ENCODE measurements at regions not wholly inside any gene's neighbourhood (a gene's known extent, or its start where the extent isn't known, plus 50 kb on each side); places are given as distances from the start of the nearest gene placed in this dataset.

- no peaks in the 10 kb centered on the region for H3K9me3 ChIP-seq (ENCODE audit: insufficient read depth in 2 of 2, low read depth in 1 of 2, low read length in 1 of 2)
- DNase-seq (ENCODE audit: low read depth in 1 of 2, low spot score in 2 of 2) (no peak), FAIRE-seq (no peak)
- TF ChIP-seq ZNF274 (IDR thresholded peaks at IDR 0.05; ENCODE audit: borderline replicate concordance, extremely low read depth, low read length) (no peak), SAP30 (IDR thresholded peaks at IDR 0.05; ENCODE audit: insufficient read depth, insufficient replicate concordance, low read length) (no peak), EGR1 (IDR thresholded peaks at IDR 0.05; ENCODE audit: borderline replicate concordance, low read depth, low read length) (no peak), ATF3 (IDR thresholded peaks at IDR 0.05; ENCODE audit: insufficient read depth, low read depth, low read length) (no peak), SP4 (IDR thresholded peaks at IDR 0.05; ENCODE audit: low read length) (no peak), HDAC6 (IDR thresholded peaks at IDR 0.05; ENCODE audit: low read depth, low read length) (no peak), SP2 (IDR thresholded peaks at IDR 0.05; ENCODE audit: low read length) (no peak), NANOG (IDR thresholded peaks at IDR 0.05; ENCODE audit: insufficient read depth, low read depth, low read length, poor library complexity, severe bottlenecking) (no peak), YY1 (IDR thresholded peaks at IDR 0.05; ENCODE audit: low read depth, low read length) (no peak), PHF8 (conservative IDR thresholded peaks at IDR 0.05; ENCODE audit: low read depth, low read length) (no peak), JUN (IDR thresholded peaks at IDR 0.05; ENCODE audit: low read depth, low read length) (no peak)
- no peak overlapping the region for H3K4ac ChIP-seq (replicated peaks; ENCODE audit: insufficient read length, low read depth, low read length)
- no peak overlapping the region for H4K8ac ChIP-seq (ENCODE audit: extremely low read depth, insufficient read depth, low read length)
- H2BK20ac ChIP-seq (ENCODE audit: low read length): no peak overlapping the region
- no peak overlapping the region for H2BK120ac ChIP-seq (replicated peaks; ENCODE audit: low read depth, low read length)
- no peak overlapping the region for H3K27ac ChIP-seq (ENCODE audit: low read depth, low read length)
- WGBS, 2 experiments (ENCODE audit: extremely low coverage in 1 of 2, insufficient coverage in 1 of 2, insufficient read length in 1 of 2, insufficient replicate concordance in 2 of 2, low coverage in 1 of 2, low lambda C conversion rate in 2 of 2, missing lambda C conversion rate in 1 of 2): 96% methylated on average over 4 of the region's 4 CpGs; no CpG with 5 or more reads in 1 of the 2 experiments
- H3K23me2 ChIP-seq (ENCODE audit: low read depth, low read length): no peaks in the 10 kb centered on the region
- H3K14ac ChIP-seq (ENCODE audit: insufficient read length): no peak overlapping the region
- H3K9ac ChIP-seq (replicated peaks in 1 of 4; ENCODE audit: extremely low read depth in 1 of 4, low read depth in 3 of 4, low read length in 3 of 4): no peak overlapping the region
- H4K20me1 ChIP-seq (replicated peaks in 1 of 2; ENCODE audit: control insufficient read depth in 1 of 2, insufficient read depth in 2 of 2, low read length in 2 of 2): no peaks in the 10 kb centered on the region
- no peaks in the 10 kb centered on the region for H3K36me3 ChIP-seq (ENCODE audit: control insufficient read depth in 2 of 4, insufficient read depth in 4 of 4, low read length in 3 of 4)
- H2BK5ac ChIP-seq (ENCODE audit: low read depth, low read length): no peak overlapping the region
- no peak overlapping the region for H4K91ac ChIP-seq (replicated peaks; ENCODE audit: insufficient read length, low read length)
- H3K18ac ChIP-seq (ENCODE audit: extremely low read depth, low read length): no peak overlapping the region
- H3K4me1 ChIP-seq (replicated peaks in 1 of 4; ENCODE audit: control insufficient read depth in 3 of 4, insufficient read depth in 4 of 4, low read length in 3 of 4): no peaks in the 10 kb centered on the region
- no peak overlapping the region for H2BK15ac ChIP-seq (ENCODE audit: low read length)
- H4K5ac ChIP-seq (ENCODE audit: insufficient read length, low read depth, low read length): no peak overlapping the region
- H2BK12ac ChIP-seq (ENCODE audit: low read depth, low read length): no peak overlapping the region
- H3K79me1 ChIP-seq (ENCODE audit: low read depth, low read length): no peaks in the 10 kb centered on the region
- H2AFZ ChIP-seq (ENCODE audit: low read length): no peak overlapping the region
- CTCF ChIA-PET (ENCODE audit: partially characterized antibody): no interaction called here
- POLR2A ChIA-PET (ENCODE audit: partially characterized antibody): no interaction called here
- H2AK5ac ChIP-seq (ENCODE audit: low read depth, low read length): no peak overlapping the region
- H3K56ac ChIP-seq (replicated peaks; ENCODE audit: insufficient read length, low read depth, low read length): no peak overlapping the region
- H3K27me3 ChIP-seq (replicated peaks in 1 of 4; ENCODE audit: control insufficient read depth in 3 of 4, extremely low read depth in 1 of 4, insufficient read depth in 3 of 4, low read length in 3 of 4): no peaks in the 10 kb centered on the region
- H3K4me3 ChIP-seq (ENCODE audit: extremely low read depth in 1 of 4, insufficient read depth in 2 of 4, low read depth in 3 of 4, low read length in 4 of 4): no peak overlapping the region
- H3K4me2 ChIP-seq (ENCODE audit: insufficient read depth in 1 of 2, low read depth in 2 of 2, low read length in 2 of 2): no peak overlapping the region
- no peaks in the 10 kb centered on the region for H3K79me2 ChIP-seq (ENCODE audit: control insufficient read depth in 1 of 2, insufficient read depth in 2 of 2, low read length in 2 of 2)
- no peak overlapping the region for H3K23ac ChIP-seq (ENCODE audit: insufficient read length)
Observed at GRCh38 chr3:40980467-40980866, 218.8 kb upstream of the CTNNB1 start.
